Activated naive CD4-positive, alpha-beta T cell treated with anti-CD3 and anti-CD28 coated beads, Interleukin-2, amount 50 U/mL, for 72 hours (primary cell): ENCODE measurements at regions not wholly inside any gene's neighbourhood (a gene's known extent, or its start where the extent isn't known, plus 50 kb on each side); places are given as distances from the start of the nearest gene placed in this dataset.

ENCODE experiments used
- ATAC-seq, 2 donors: fragments of 150-1000 bp; cut with Tn5 transposase; 2 replicates each; pipeline ENCODE4 v1.10.0; 2021; ENCODE audit warnings: mild to moderate bottlenecking in 2 of 2, moderate library complexity in 2 of 2
- DNase-seq, 2 donors: peaks; one replicate each; pipeline ENCODE4 v3.0.0; 2021 to 2022; ENCODE audit warnings: low spot score in 2 of 2
- H3K27ac Mint-ChIP-seq, 2 donors: one replicate each; pipeline ENCODE4 v1.8.0; 2022; ENCODE audit warnings: mild to moderate bottlenecking in 2 of 2, mixed read lengths in 2 of 2
- H3K36me3 Mint-ChIP-seq, 2 donors: one replicate each; pipeline ENCODE4 v1.8.0; 2022; ENCODE audit warnings: mixed read lengths in 2 of 2
- H3K9me3 Mint-ChIP-seq, 2 donors: one replicate each; pipeline ENCODE4 v1.8.0; 2022; ENCODE audit warnings: mixed read lengths in 2 of 2

GRCh38 chr14:22332686-22333421 lies 256.2 kb downstream of the DAD1 start:
- no peak for DNase-seq
- H3K27ac Mint-ChIP-seq, result no peak overlapping the region
- H3K9me3 Mint-ChIP-seq, result no peaks in the 10 kb centered on the region
- H3K36me3 Mint-ChIP-seq, result no peaks in the 10 kb centered on the region
- ATAC-seq, result no peak

GRCh38 chr14:22329371-22329770 lies 259.7 kb downstream of the DAD1 start:
- Mint-ChIP-seq H3K27ac (no peak overlapping the region), H3K36me3 (no peaks in the 10 kb centered on the region), H3K9me3 (no peaks in the 10 kb centered on the region)
- ATAC-seq, result no peak
- no peak for DNase-seq

GRCh38 chr14:22325676-22326400 lies 263.2 kb downstream of the DAD1 start:
- H3K9me3 Mint-ChIP-seq, result no peaks in the 10 kb centered on the region
- H3K27ac Mint-ChIP-seq, result no peak overlapping the region
- no peaks in the 10 kb centered on the region for H3K36me3 Mint-ChIP-seq
- DNase-seq (no peak), ATAC-seq (no peak)

GRCh38 chr14:22320362-22320750 lies 268.7 kb downstream of the DAD1 start:
- Mint-ChIP-seq H3K27ac (no peak overlapping the region), H3K36me3 (no peaks in the 10 kb centered on the region), H3K9me3 (no peaks in the 10 kb centered on the region)
- ATAC-seq (no peak), DNase-seq (no peak)

GRCh38 chr14:22319526-22320361 lies 269.3 kb downstream of the DAD1 start:
- DNase-seq (no peak), ATAC-seq (peak in 1 of 2 donors; percentile 22)
- H3K36me3 Mint-ChIP-seq, result no peaks in the 10 kb centered on the region
- H3K9me3 Mint-ChIP-seq, result no peaks in the 10 kb centered on the region
- H3K27ac Mint-ChIP-seq, result no peak overlapping the region

- Mint-ChIP-seq H3K36me3 (no peaks in the 10 kb centered on the region), H3K27ac (no peak overlapping the region), H3K9me3 (no peaks in the 10 kb centered on the region)
- ATAC-seq (no peak), DNase-seq (no peak)
These were observed 270.1 kb downstream of the DAD1 start for GRCh38 chr14:22318951-22319350.

GRCh38 chr14:22316473-22316872 lies 272.6 kb downstream of the DAD1 start:
- ATAC-seq, result no peak
- Mint-ChIP-seq H3K27ac (no peak overlapping the region), H3K9me3 (no peaks in the 10 kb centered on the region), H3K36me3 (no peaks in the 10 kb centered on the region)
- DNase-seq, result no peak

GRCh38 chr14:22315336-22315735 lies 273.7 kb downstream of the DAD1 start:
- DNase-seq (no peak), ATAC-seq (no peak)
- H3K36me3 Mint-ChIP-seq, result no peaks in the 10 kb centered on the region
- H3K9me3 Mint-ChIP-seq, result no peaks in the 10 kb centered on the region
- H3K27ac Mint-ChIP-seq, result no peak overlapping the region

- H3K9me3 Mint-ChIP-seq, result no peaks in the 10 kb centered on the region
These were observed 274.7 kb downstream of the DAD1 start for GRCh38 chr14:22314183-22314820.

GRCh38 chr14:22313172-22313801 lies 275.7 kb downstream of the DAD1 start:
- ATAC-seq, result no peak
- no peaks in the 10 kb centered on the region for H3K9me3 Mint-ChIP-seq
- DNase-seq, result no peak
- H3K36me3 Mint-ChIP-seq, result no peaks in the 10 kb centered on the region
- H3K27ac Mint-ChIP-seq, result no peak overlapping the region

More at GRCh38 chr14:22314183-22314820, 274.7 kb downstream of the DAD1 start:
- Mint-ChIP-seq H3K27ac (peak overlapping the region in 1 of 2 donors; percentile 88), H3K36me3 (no peaks in the 10 kb centered on the region)
- peak; percentile 33 to 41 for ATAC-seq
- no peak for DNase-seq

- no peaks in the 10 kb centered on the region for H3K36me3 Mint-ChIP-seq
- ATAC-seq (no peak), DNase-seq (no peak)
- no peak overlapping the region for H3K27ac Mint-ChIP-seq
- no peaks in the 10 kb centered on the region for H3K9me3 Mint-ChIP-seq
These were observed 277.4 kb downstream of the DAD1 start for GRCh38 chr14:22311636-22312035.

GRCh38 chr14:22305607-22306006 lies 283.4 kb downstream of the DAD1 start:
- no peaks in the 10 kb centered on the region for H3K9me3 Mint-ChIP-seq
- DNase-seq (no peak), ATAC-seq (peak in 1 of 2 donors; percentile 38)
- H3K36me3 Mint-ChIP-seq, result no peaks in the 10 kb centered on the region
- no peak overlapping the region for H3K27ac Mint-ChIP-seq

GRCh38 chr14:22304326-22304725 lies 284.7 kb downstream of the DAD1 start:
- no peaks in the 10 kb centered on the region for H3K36me3 Mint-ChIP-seq
- no peak for DNase-seq
- peak overlapping the region in 1 of 2 donors; percentile 65 for H3K27ac Mint-ChIP-seq
- no peaks in the 10 kb centered on the region for H3K9me3 Mint-ChIP-seq
- ATAC-seq, result no peak

- Mint-ChIP-seq H3K27ac (peak overlapping the region in 1 of 2 donors; percentile 65), H3K9me3 (no peaks in the 10 kb centered on the region), H3K36me3 (no peaks in the 10 kb centered on the region)
- DNase-seq (no peak), ATAC-seq (no peak)
These were observed 285.3 kb downstream of the DAD1 start for GRCh38 chr14:22303589-22304195.

GRCh38 chr14:22300646-22301045 lies 288.4 kb downstream of the DAD1 start:
- H3K9me3 Mint-ChIP-seq, result no peaks in the 10 kb centered on the region
- DNase-seq (no peak), ATAC-seq (no peak)
- no peaks in the 10 kb centered on the region for H3K36me3 Mint-ChIP-seq
- H3K27ac Mint-ChIP-seq, result no peak overlapping the region

- DNase-seq (no peak), ATAC-seq (no peak)
- H3K36me3 Mint-ChIP-seq, result no peaks in the 10 kb centered on the region
- no peaks in the 10 kb centered on the region for H3K9me3 Mint-ChIP-seq
- H3K27ac Mint-ChIP-seq, result no peak overlapping the region
These were observed 291.6 kb downstream of the DAD1 start for GRCh38 chr14:22297376-22297775.
